ENCODE measurements at regions not wholly inside any gene's neighbourhood (a gene's known extent, or its start where the extent isn't known, plus 50 kb on each side); places are given as distances from the start of the nearest gene placed in this dataset.

DNA sequence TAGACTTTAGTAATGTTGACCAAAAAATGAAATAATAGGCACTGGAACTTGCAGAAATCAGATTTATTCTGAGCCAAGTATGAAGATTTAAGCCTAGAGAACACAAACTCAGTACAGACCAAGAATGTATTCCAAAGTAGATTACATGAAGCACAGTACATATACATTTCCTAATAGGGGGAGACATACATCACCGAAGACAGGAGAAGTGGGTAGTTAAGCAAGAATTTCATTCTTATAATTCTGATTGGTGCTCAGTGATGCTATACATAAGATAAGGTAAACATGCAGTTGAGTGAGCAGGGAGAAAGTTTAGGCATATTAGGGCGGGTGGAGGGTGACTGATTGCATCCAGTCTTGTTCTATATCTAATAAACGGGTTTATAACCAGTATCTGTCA, 2218.8 kb downstream of the PCDH9 start:
- intact Hi-C loops (cut with DNase I): no loop called here
- ATAC-seq (ENCODE audit: poor library complexity): no peak

DNA sequence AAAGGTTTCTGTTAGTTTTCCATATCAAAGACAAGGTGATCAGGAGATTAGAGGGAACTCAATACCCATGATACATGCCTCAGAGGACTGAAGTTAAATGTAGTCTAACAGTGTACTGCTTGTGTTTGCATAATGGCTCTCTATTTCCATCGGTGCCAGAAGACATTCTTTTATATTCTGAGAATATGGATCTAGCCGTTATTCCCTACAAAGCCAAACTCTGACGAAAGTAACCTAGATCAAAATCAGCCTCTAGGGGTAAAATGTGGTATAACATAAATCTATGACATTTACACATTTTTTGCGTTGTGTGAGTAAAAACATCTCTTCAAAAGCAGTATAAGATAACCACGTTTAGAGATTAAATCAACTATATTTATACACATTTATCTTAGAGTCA, 2232.7 kb downstream of the PCDH9 start:
- ATAC-seq (ENCODE audit: poor library complexity): no peak
- no peak for DNase-seq
- intact Hi-C loops (cut with DNase I): no loop called here

More for the DNA sequence above, 2218.8 kb downstream of the PCDH9 start:
- DNase-seq: no peak

DNA sequence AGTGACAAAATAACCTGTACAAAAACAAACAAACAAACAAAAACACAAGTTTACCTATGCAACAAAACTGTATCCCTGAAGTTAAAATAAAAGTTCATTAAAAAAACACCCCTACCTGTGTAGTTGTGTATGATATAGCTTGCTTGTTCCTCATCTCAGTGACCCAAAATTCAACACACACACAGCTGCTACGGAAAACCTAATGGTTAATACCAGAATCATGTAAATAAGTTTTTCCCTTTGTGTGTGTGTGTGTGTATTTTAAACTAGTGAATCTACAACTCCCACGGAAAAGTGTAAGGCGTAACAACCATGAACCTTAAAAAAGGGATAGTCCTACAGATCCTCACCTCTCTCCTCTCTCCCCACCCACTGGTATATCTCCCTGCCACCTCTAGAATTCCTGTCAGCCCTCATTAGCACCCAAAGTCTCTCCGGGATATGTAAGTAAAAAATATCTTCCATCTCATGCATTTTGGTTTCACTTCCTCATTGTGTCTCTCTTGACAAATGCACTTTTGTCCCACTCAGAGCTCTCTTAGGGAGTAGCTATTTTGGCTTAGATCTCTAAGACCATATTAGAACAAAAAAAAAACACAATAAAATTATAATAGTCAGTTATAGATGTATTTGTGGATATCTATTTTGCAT, 2236.5 kb downstream of the PCDH9 start:
- intact Hi-C loops (cut with DNase I): no loop called here
- ATAC-seq (ENCODE audit: poor library complexity): no peak

DNA sequence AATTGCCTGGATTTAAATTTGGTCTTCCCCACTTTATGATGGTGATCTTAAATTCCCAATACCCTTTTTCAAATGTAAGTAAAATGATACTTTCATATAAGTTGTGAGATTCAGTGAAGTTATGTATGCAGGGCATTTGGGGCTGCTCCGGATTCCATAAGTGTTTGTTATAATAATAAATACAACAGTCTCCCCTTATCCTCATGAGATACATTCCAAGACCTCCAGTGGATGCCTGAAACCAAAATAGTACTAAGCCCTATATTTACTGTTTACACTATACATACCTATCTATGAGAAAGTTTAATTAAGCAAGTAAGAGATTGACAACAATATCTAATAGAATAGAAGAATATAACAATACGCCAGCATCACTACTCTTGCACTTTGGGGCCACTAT, 2237.8 kb downstream of the PCDH9 start:
- intact Hi-C loops (cut with DNase I): no loop called here
- no peak for ATAC-seq (ENCODE audit: poor library complexity)
- no peak for DNase-seq

More for the DNA sequence above, 2236.5 kb downstream of the PCDH9 start:
- DNase-seq: no peak

DNA sequence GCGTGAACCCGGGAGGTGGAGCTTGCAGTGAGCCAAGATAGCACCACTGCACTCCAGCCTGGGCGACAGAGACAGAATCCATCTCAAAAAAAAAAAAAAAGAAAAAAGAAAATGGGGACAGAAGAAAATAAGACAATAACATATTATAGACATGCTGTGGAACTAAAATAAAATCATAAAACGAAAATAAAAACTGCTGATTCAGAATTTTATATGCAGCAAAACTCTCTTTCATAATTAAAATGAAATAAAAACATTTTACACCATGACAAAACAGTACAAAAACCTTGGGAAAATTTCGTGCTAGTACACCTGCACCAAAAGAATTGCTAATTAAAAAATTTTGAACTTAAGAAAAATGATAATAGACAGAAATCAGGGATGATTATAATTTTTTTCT, 2245.1 kb downstream of the PCDH9 start:
- ATAC-seq (ENCODE audit: poor library complexity): no peak
- intact Hi-C loops (cut with DNase I): no loop called here
- DNase-seq: no peak

DNA sequence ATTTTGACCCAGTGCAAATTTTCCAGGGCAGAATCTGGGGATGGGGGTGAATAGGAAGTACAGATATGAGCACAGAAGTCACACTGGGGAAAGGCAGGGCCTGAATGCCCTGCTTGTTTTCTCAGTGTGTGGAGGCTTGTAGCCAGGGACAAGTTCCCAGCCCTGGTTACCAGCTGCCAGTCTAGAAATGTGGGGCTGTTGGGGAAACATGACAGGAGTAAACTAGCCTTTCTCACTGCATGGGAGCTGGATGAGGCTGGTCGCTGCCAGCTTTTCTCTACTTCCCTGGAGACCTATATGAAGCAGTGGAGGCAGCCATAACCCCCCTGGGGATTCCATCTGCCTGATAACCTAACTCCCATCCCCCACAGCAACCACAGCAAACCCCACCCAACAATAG, 2267.7 kb downstream of the PCDH9 start:
- intact Hi-C loops (cut with DNase I): no loop called here
- no peak for DNase-seq
- no peak for ATAC-seq (ENCODE audit: poor library complexity)

DNA sequence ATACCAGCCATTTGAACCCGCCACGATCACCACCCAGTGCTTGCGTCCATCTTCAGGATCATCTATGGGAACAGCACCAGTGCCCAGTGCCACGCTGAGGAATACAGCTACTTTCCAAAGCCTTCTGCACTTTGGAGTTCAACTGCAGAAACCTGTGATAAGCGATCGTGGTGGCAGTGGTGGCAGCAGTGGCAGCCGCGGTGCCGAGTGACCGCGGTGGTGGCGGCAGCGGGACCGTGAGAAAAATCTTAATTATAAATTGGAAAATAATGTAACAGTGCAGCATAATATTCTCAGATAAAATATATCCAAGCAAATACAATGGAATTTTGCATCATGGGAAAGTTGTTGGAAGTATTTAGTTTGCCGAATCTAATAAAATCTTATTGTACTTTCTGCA, 2270.9 kb downstream of the PCDH9 start:
- no peak for DNase-seq
- ATAC-seq (ENCODE audit: poor library complexity): no peak
- intact Hi-C loops (cut with DNase I): no loop called here

DNA sequence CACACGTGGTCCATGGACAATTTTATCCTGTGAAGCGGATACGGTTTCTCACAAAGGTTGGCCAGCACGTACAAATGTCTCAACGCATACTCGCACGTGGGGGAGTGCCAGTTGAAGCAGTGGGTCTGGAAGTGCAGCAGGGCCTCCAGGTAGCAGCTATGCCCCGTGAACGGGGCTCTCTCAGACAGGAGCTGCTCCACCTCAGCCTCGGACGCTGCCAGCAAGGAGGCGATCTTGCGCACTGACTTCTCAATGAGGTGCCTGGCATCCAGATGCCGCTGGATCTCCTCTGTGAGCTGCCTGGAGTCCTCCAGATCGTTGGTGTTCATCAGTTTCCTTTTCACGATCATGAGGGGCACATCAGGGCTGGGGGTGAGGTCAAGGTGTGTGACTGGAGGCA, 2272.0 kb downstream of the PCDH9 start:
- ATAC-seq (ENCODE audit: poor library complexity): no peak
- DNase-seq: no peak
- intact Hi-C loops (cut with DNase I): no loop called here

DNA sequence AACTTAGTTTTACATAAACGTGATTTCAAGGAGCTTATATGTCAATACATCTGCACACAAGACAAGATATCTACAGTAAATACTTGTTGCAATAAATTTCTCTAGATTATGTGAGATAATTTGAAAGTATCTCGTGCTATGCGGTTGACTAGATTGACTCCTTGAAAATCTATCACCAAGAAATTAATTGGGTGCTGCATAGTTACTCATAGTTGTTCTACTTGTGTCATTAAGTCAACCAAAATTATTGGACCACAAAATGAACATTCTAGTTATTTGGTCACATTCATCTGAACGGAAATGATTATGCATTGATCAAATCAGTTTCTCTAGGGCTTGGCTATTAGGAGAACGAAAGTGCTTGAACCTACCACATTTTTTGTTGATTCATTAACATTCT, 2291.5 kb downstream of the PCDH9 start:
- intact Hi-C loops (cut with DNase I): no loop called here
- DNase-seq: no peak
- ATAC-seq (ENCODE audit: poor library complexity): no peak

DNA sequence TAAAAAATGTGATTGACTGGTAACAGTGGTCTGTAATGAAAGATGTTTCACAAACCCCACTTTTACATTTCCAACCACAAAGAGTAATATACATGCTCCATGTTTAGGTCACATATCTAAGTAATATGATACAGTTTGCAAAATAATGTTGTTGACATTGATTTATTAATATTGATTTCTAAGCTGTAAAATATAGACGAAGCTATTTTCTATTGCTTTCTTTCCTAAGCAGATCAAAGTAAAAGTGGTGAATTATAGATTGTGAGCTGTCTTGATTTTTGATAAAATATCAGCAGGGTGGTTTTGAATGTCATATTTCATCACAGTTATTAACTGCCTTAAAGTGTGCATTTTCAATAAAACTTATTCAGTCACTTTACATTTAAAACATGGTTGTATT, 2292.8 kb downstream of the PCDH9 start:
- intact Hi-C loops (cut with DNase I): no loop called here
- DNase-seq: no peak

DNA sequence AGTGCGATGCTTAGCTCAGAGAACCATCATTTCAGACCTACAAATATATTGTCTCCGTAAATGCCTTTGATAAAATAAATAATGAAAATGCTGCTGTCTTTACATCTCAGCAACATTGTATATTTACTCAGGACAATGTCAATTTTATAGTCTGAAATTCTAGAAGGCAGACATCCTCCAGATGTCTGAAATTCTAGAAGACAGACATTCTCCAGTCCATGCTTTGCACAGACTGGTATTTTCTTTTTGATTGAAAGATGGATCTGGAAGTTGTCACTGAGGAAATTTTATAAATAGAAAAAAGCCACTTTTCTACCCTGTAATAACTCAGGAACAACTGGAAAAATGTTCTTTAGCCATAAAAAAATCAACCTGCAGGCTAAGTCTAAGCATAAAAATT, 2293.3 kb downstream of the PCDH9 start:
- ATAC-seq (ENCODE audit: poor library complexity) (no peak), DNase-seq (no peak)
- intact Hi-C loops (cut with DNase I): no loop called here

More for the DNA sequence above, 2292.8 kb downstream of the PCDH9 start:
- ATAC-seq (ENCODE audit: poor library complexity): no peak

DNA sequence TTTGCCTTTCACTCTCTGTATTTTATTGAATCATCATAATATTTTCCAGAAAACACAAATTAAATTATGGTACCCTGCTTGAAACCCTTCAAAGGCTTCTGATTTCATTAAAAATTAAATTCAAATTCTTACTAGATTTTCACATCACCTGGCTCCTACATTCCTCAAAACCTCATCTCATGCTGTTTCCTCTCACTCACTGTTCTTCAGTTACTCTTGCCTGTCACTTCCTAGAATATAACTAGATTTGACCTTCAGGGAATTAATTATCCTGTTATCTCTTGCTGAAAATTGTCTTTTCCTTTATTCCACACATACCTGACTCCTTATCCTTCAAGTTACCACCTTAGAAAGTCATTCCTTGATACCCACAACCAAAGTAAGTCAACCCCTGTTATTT, 2294.7 kb downstream of the PCDH9 start:
- DNase-seq (no peak), ATAC-seq (ENCODE audit: poor library complexity) (no peak)
- intact Hi-C loops (cut with DNase I): no loop called here

DNA sequence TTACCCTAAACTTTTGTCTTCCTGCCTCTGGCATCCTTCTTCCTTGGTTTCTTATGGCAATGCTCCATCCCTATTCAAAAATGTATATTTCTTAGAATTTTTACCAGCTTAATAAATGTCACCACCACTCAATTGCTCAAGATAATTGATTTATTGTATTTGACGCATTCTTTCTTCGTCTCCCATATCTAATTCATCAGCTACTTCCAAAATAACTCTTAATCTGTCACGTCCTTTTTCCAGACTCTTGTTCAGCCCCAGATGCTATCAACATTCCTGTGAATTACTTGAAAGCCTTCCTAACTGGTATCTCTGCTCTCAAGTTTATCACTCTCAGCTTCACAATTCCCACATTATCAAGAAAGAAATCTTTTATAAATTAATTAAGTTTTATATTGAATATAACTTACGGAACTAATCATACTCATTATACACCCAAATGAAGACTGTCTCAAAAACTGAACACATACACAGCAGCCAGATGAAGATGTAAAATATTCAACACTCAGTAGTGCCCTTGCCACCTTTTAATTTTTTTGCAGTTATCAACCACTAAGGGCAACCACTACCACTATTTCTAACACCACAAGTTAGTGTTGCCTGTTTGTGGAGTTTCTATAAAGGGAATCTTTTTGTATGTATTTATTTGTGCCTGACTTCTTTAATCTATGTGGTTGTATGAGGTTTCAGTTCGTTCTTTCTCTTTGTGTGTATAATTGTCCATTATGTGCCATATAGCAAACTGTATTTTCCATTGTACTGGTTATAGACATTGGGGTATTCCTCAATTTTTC, 2295.4 kb downstream of the PCDH9 start:
- ATAC-seq (ENCODE audit: poor library complexity): no peak
- no peak for DNase-seq
- intact Hi-C loops (cut with DNase I): no loop called here

DNA sequence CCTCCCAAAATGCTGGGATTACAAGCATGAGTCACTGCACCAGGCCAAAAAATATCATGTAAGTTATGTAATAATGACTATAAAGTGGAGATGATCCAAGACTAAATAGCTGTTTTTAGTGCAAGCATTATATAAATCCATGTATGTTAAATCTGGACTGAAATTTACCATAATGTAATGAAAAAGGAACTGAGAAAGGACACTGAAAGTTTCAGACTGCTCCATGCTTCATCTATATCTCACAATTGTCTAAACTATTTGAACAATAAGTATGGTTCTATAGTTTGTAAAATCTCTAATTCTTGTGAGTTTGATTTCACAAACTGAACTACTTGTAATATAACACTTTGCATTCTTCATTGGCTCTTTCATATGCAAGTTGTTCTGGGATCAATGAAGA, 2299.5 kb downstream of the PCDH9 start:
- ATAC-seq (ENCODE audit: poor library complexity) (no peak), DNase-seq (no peak)
- intact Hi-C loops (cut with DNase I): no loop called here

DNA sequence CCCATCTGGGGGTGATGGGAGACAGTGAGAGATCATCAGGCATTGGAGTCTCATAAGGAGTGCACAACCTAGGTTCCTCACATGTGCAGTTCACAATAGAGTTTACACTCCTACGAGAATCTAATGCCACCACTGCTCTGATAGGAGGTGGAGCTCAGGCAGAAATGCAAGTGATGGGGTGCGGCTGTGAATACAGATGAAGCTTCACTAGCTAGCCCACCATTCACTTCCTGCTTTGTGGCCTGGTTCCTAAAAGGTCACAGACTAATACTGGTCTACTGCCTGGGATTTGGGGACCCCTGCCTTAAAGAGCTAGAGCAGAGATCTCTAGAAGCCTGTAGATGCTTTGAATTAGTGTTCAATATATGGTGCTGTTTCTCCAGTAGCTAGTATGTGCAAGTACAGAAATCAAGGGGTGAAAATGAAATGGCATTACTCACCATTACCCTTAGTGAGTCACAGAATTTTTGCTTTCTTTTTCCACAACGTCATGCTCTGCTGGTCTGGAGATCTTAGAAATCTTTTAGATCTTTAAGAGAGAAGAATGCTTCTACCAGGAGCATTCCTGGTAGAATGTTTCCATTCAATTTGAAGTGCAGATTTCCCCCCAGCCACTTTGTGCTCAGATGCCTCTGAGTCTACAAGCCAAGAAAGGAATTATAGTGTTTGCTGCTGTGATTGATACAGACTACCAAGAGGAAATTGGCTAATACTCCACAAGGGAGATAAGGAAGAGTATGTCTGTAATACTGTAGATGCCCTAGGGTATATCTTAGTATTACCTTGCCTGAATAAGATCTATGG, 2301.2 kb downstream of the PCDH9 start:
- intact Hi-C loops (cut with DNase I): no loop called here
- DNase-seq: no peak
- ATAC-seq (ENCODE audit: poor library complexity): no peak

DNA sequence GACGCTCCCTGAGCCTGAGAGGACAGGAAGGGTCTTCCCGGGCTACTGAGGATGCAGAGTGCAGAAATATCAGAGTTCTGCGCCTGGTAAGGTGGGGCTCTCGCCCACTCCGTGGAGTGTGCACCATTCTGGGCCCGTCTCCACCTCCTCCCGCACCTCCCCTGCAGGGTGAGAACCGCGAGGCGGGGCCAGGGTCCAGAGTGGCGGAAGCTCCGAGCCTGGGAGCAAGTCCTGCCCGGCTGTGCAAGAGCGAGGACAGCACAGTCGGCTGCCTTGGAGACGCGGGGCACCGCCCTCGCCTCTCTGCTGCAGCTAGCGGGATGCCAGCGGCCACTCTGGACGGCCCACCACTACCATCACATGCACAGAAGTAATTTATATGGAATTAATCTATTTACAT, 2304.4 kb downstream of the PCDH9 start:
- no peak for ATAC-seq (ENCODE audit: poor library complexity)
- intact Hi-C loops (cut with DNase I): no loop called here
- no peak for DNase-seq

DNA sequence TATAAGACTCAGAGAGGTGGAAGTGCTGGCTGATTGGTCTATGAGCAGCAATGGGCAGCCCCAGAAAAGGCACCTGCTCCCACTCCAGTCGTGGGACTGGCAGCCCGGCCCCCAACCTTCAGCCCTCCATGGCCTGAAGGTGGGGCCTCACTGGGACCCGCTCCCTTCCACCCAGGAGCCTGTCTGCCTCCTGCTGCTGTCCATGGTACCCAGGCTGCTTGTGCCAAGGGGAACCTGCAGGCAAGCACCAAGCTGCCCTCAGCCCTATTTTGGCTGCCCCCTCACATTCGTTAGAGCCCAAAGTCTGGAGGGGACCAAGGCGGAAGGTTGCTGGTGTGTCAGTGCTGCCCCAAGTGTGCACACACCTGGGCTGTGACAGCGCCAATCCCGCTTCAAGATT, 2304.9 kb downstream of the PCDH9 start:
- intact Hi-C loops (cut with DNase I): no loop called here
- DNase-seq: no peak
- no peak for ATAC-seq (ENCODE audit: poor library complexity)

DNA sequence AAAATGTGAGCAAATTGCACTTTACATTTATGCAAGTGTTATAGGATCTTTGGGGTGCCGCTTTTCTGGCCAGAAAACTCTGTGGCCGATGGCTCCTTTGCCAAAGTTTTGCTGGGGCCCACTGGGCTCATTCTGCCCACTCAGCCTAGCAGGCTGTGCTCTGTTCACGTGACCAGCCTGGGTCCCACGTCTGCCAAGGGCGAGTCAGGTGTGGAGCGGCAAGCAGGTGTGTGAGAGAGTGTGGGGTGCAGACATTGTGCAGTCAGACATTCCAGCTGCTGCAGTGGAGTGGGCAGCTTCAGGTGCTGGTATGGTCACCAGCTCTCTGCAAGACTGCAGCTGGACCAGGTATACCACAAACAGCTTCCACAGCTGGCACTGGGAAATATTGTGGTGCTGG, 2305.7 kb downstream of the PCDH9 start:
- intact Hi-C loops (cut with DNase I): no loop called here
- no peak for DNase-seq
- ATAC-seq (ENCODE audit: poor library complexity): no peak

DNA sequence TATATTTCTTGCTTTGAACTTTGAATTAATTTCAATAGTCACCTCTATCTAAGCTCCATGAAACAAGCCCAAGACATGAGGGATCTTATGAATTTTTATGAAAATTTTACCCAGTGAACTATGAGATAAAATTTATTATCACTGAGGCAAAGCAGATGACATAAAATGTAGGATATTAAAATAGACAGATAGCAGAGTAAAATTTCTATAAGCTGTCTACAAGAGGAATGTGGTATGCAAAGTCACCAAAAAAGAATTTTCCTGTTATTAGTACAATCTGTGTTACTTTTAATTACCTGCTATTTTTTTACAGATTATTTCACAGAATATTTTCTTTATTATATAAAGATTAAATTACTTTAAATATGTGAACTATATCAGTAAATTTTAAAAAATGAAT, 2312.6 kb downstream of the PCDH9 start:
- intact Hi-C loops (cut with DNase I): no loop called here
- DNase-seq (no peak), ATAC-seq (ENCODE audit: poor library complexity) (no peak)

DNA sequence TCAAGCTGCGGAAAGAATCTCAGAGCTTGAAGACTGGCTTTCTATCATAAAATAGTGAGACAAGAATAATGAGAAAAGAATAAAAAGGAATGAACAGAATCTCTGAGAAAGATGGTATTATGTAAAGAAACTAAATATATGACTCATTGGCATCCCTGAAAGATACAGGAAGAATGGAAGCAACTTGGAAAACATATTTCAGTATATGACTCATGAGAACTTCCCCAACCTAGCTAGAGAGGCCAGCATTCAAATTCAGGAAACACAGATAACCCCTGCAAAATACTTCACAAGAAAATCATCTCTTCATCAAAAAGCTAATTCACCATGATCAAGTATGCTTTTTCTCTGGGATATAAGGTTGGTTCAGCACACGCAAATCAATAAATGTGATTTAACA, 2318.0 kb downstream of the PCDH9 start:
- ATAC-seq (ENCODE audit: poor library complexity) (no peak), DNase-seq (no peak)
- intact Hi-C loops (cut with DNase I): no loop called here
